GM12878 (cell line): ENCODE measurements at regions not wholly inside any gene's neighbourhood (a gene's known extent, or its start where the extent isn't known, plus 50 kb on each side); places are given as distances from the start of the nearest gene placed in this dataset.

ENCODE experiments used
- CREB1 ChIP-seq: IDR thresholded peaks from 2 replicates; pipeline ENCODE4 v1.6.1; 2012; ENCODE audit warnings: low read depth, mild to moderate bottlenecking, inconsistent platforms
- FOS ChIP-seq: IDR thresholded peaks from 3 replicates; pipeline ENCODE4 v1.6.1; 2011; ENCODE audit warnings: borderline replicate concordance; ENCODE audit not compliant: insufficient read length; ENCODE audit errors: extremely low read depth
- MXI1 ChIP-seq: fragments of 150-350 bp; IDR thresholded peaks from 2 replicates; pipeline ENCODE4 v1.6.1; 2011; ENCODE audit warnings: low read depth, mild to moderate bottlenecking, inconsistent platforms, low read length, improper control_type of control experiment
- MYC ChIP-seq: IDR thresholded peaks from 2 replicates; pipeline ENCODE4 v1.6.1; 2011; ENCODE audit warnings: mild to moderate bottlenecking, low read length, moderate library complexity, inconsistent platforms; ENCODE audit not compliant: insufficient read depth, insufficient replicate concordance, insufficient read length, severe bottlenecking
- NR2F1 ChIP-seq: fragments of 450-650 bp; conservative IDR thresholded peaks from 2 replicates; pipeline ENCODE4 v1.6.1; 2017; ENCODE audit warnings: mild to moderate bottlenecking
- SMC3 ChIP-seq: IDR thresholded peaks from 2 replicates; pipeline ENCODE4 v1.6.1; 2011; ENCODE audit warnings: low read length, improper control_type of control experiment, borderline replicate concordance
- YY1 ChIP-seq: IDR thresholded peaks from 2 replicates; pipeline ENCODE4 v1.6.1; 2011; ENCODE audit warnings: low read depth, mild to moderate bottlenecking, low read length
- ZBED1 ChIP-seq: IDR thresholded peaks from 2 replicates; pipeline ENCODE4 v1.6.1; 2016; ENCODE audit warnings: borderline replicate concordance
- TF ChIP-seq, protein P1 (sequence below): fragments of 450-650 bp; IDR thresholded peaks from 2 replicates; pipeline ENCODE4 v1.6.1; 2017; ENCODE audit warnings: mild to moderate bottlenecking, moderate library complexity
- TF ChIP-seq, protein P2 (sequence below): fragments of 450-650 bp; IDR thresholded peaks from 2 replicates; pipeline ENCODE4 v1.6.1; 2017; ENCODE audit warnings: borderline replicate concordance
- TF ChIP-seq, protein P3 (sequence below): IDR thresholded peaks from 2 replicates; pipeline ENCODE4 v1.6.1; 2012; ENCODE audit warnings: mild to moderate bottlenecking, low read depth, low read length
- TF ChIP-seq, protein P4 (sequence below): fragments of 450-650 bp; formaldehyde crosslinking; IDR thresholded peaks from 2 replicates; pipeline ENCODE4 v1.4.0; 2022; ENCODE audit warnings: mild to moderate bottlenecking, moderate library complexity
- TF ChIP-seq, protein P5 (sequence below): fragments of 450-650 bp; IDR thresholded peaks from 2 replicates; pipeline ENCODE4 v1.6.1; 2017; ENCODE audit warnings: mild to moderate bottlenecking

DNA sequence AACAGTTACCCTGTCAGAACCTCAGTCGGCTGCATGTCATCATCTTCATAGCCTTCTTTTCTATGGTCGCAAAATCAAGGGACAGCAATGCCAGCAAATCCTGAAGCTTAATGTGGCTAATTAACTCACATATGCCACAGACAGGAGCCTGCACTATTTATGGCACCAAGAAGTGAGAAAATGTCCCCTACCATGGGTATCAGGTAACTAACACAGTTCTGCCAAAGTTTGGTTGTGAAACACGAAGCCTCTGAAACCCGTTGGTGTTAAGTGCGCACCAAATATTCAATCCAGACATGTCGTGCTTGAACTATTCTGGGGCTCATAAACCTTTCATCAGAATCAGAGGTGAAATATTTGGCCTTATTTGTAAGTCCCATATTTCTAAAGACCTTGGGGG lies 63.3 kb downstream of the EVX1 start (continued):
- TF ChIP-seq, protein P1, sequence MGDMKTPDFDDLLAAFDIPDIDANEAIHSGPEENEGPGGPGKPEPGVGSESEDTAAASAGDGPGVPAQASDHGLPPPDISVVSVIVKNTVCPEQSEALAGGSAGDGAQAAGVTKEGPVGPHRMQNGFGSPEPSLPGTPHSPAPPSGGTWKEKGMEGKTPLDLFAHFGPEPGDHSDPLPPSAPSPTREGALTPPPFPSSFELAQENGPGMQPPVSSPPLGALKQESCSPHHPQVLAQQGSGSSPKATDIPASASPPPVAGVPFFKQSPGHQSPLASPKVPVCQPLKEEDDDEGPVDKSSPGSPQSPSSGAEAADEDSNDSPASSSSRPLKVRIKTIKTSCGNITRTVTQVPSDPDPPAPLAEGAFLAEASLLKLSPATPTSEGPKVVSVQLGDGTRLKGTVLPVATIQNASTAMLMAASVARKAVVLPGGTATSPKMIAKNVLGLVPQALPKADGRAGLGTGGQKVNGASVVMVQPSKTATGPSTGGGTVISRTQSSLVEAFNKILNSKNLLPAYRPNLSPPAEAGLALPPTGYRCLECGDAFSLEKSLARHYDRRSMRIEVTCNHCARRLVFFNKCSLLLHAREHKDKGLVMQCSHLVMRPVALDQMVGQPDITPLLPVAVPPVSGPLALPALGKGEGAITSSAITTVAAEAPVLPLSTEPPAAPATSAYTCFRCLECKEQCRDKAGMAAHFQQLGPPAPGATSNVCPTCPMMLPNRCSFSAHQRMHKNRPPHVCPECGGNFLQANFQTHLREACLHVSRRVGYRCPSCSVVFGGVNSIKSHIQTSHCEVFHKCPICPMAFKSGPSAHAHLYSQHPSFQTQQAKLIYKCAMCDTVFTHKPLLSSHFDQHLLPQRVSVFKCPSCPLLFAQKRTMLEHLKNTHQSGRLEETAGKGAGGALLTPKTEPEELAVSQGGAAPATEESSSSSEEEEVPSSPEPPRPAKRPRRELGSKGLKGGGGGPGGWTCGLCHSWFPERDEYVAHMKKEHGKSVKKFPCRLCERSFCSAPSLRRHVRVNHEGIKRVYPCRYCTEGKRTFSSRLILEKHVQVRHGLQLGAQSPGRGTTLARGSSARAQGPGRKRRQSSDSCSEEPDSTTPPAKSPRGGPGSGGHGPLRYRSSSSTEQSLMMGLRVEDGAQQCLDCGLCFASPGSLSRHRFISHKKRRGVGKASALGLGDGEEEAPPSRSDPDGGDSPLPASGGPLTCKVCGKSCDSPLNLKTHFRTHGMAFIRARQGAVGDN: no peak
- TF ChIP-seq, protein P2, sequence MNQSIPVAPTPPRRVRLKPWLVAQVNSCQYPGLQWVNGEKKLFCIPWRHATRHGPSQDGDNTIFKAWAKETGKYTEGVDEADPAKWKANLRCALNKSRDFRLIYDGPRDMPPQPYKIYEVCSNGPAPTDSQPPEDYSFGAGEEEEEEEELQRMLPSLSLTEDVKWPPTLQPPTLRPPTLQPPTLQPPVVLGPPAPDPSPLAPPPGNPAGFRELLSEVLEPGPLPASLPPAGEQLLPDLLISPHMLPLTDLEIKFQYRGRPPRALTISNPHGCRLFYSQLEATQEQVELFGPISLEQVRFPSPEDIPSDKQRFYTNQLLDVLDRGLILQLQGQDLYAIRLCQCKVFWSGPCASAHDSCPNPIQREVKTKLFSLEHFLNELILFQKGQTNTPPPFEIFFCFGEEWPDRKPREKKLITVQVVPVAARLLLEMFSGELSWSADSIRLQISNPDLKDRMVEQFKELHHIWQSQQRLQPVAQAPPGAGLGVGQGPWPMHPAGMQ: no peak
- TF ChIP-seq ZBED1 (no peak), FOS (no peak), CREB1 (no peak), NR2F1 (no peak), MXI1 (no peak), SMC3 (no peak), MYC (no peak), YY1 (no peak)
- TF ChIP-seq, protein P3, sequence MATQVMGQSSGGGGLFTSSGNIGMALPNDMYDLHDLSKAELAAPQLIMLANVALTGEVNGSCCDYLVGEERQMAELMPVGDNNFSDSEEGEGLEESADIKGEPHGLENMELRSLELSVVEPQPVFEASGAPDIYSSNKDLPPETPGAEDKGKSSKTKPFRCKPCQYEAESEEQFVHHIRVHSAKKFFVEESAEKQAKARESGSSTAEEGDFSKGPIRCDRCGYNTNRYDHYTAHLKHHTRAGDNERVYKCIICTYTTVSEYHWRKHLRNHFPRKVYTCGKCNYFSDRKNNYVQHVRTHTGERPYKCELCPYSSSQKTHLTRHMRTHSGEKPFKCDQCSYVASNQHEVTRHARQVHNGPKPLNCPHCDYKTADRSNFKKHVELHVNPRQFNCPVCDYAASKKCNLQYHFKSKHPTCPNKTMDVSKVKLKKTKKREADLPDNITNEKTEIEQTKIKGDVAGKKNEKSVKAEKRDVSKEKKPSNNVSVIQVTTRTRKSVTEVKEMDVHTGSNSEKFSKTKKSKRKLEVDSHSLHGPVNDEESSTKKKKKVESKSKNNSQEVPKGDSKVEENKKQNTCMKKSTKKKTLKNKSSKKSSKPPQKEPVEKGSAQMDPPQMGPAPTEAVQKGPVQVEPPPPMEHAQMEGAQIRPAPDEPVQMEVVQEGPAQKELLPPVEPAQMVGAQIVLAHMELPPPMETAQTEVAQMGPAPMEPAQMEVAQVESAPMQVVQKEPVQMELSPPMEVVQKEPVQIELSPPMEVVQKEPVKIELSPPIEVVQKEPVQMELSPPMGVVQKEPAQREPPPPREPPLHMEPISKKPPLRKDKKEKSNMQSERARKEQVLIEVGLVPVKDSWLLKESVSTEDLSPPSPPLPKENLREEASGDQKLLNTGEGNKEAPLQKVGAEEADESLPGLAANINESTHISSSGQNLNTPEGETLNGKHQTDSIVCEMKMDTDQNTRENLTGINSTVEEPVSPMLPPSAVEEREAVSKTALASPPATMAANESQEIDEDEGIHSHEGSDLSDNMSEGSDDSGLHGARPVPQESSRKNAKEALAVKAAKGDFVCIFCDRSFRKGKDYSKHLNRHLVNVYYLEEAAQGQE: no peak
- TF ChIP-seq, protein P4, sequence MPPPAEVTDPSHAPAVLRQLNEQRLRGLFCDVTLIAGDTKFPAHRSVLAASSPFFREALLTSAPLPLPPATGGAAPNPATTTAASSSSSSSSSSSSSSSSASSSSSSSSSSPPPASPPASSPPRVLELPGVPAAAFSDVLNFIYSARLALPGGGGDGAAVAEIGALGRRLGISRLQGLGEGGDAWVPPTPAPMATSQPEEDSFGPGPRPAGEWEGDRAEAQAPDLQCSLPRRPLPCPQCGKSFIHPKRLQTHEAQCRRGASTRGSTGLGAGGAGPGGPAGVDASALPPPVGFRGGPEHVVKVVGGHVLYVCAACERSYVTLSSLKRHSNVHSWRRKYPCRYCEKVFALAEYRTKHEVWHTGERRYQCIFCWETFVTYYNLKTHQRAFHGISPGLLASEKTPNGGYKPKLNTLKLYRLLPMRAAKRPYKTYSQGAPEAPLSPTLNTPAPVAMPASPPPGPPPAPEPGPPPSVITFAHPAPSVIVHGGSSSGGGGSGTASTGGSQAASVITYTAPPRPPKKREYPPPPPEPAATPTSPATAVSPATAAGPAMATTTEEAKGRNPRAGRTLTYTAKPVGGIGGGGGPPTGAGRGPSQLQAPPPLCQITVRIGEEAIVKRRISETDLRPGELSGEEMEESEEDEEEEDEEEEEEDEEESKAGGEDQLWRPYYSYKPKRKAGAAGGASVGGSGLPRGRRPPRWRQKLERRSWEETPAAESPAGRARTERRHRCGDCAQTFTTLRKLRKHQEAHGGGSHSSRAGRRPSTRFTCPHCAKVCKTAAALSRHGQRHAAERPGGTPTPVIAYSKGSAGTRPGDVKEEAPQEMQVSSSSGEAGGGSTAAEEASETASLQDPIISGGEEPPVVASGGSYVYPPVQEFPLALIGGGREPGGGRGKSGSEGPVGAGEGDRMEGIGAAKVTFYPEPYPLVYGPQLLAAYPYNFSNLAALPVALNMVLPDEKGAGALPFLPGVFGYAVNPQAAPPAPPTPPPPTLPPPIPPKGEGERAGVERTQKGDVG (CRISPR knock-in tag): no peak
- TF ChIP-seq, protein P5, sequence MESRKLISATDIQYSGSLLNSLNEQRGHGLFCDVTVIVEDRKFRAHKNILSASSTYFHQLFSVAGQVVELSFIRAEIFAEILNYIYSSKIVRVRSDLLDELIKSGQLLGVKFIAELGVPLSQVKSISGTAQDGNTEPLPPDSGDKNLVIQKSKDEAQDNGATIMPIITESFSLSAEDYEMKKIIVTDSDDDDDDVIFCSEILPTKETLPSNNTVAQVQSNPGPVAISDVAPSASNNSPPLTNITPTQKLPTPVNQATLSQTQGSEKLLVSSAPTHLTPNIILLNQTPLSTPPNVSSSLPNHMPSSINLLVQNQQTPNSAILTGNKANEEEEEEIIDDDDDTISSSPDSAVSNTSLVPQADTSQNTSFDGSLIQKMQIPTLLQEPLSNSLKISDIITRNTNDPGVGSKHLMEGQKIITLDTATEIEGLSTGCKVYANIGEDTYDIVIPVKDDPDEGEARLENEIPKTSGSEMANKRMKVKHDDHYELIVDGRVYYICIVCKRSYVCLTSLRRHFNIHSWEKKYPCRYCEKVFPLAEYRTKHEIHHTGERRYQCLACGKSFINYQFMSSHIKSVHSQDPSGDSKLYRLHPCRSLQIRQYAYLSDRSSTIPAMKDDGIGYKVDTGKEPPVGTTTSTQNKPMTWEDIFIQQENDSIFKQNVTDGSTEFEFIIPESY: no peak
